Lung (tissue), 11 donors: ENCODE measurements at regions not wholly inside any gene's neighbourhood (a gene's known extent, or its start where the extent isn't known, plus 50 kb on each side); places are given as distances from the start of the nearest gene placed in this dataset.

Experiments used
- ATAC-seq: fragments of 200-7000 bp; cut with Tn5 transposase; one replicate; pipeline ENCODE4 v1.9.1; 2020; ENCODE audit warnings: moderate number of reproducible peaks; ENCODE audit not compliant: insufficient read depth, low FRiP score
- DNase-seq, 3 donors: peaks; one replicate each; pipeline ENCODE4 v3.0.0-alpha.2; 2013 to 2017
- H3K27ac ChIP-seq, 2 donors: one replicate each; pipeline ENCODE4 v1.5.1; 2013; ENCODE audit warnings: mild to moderate bottlenecking in 2 of 2, moderate library complexity in 2 of 2, control low read depth in 1 of 2, inconsistent platforms in 1 of 2, low read depth in 1 of 2, low read length in 1 of 2
- H3K27me3 ChIP-seq, 3 donors: one replicate each; pipeline ENCODE4 v1.5.1; 2013; ENCODE audit warnings: low read length in 2 of 3; ENCODE audit not compliant: control insufficient read depth in 3 of 3, insufficient read depth in 3 of 3
- H3K36me3 ChIP-seq, 4 donors: one replicate each; pipeline ENCODE4 v1.5.1; 2013; ENCODE audit warnings: low read length in 4 of 4, mild to moderate bottlenecking in 1 of 4, moderate library complexity in 1 of 4; ENCODE audit not compliant: control insufficient read depth in 4 of 4, insufficient read depth in 4 of 4
- H3K4me1 ChIP-seq, 5 donors: one replicate each; pipeline ENCODE4 v1.5.1; 2013; ENCODE audit warnings: low read length in 5 of 5, mild to moderate bottlenecking in 2 of 5, moderate library complexity in 1 of 5; ENCODE audit not compliant: control insufficient read depth in 5 of 5, insufficient read depth in 5 of 5
- H3K4me3 ChIP-seq: one replicate; pipeline ENCODE4 v1.5.1; 2013; ENCODE audit warnings: mild to moderate bottlenecking, control low read depth, moderate library complexity
- H3K9ac ChIP-seq, 2 donors: one replicate each; pipeline ENCODE4 v1.5.1; 2013; ENCODE audit warnings: low read length in 2 of 2, control low read depth in 1 of 2; ENCODE audit not compliant: insufficient read depth in 1 of 2
- H3K9me3 ChIP-seq, 4 donors: one replicate each; pipeline ENCODE4 v1.5.1; 2013; ENCODE audit warnings: low read length in 3 of 4, mild to moderate bottlenecking in 1 of 4, moderate library complexity in 1 of 4; ENCODE audit not compliant: control insufficient read depth in 4 of 4, insufficient read depth in 3 of 4
- CTCF ChIP-seq: IDR thresholded peaks from 2 replicates; pipeline ENCODE4 v1.5.1; 2012; ENCODE audit warnings: mild to moderate bottlenecking; ENCODE audit errors: control extremely low read depth, extremely low read depth
- whole genome bisulfite sequencing, 2 donors: extraction: QIAGEN DNeasy Blood & Tissue Kit; methylation state at CpG; one replicate each; pipeline ENCODE4 v1.1.7; 2013; 5-methylcytosine and 5-hydroxymethylcytosine counted together
- donor health status: control.
- donor health status: control.
- donor health status: Bipolar disorder and iron deficiency.
- donor health status: healthy.
- donor health status: DM: yes; HTN: yes; CAD: no.

GRCh38 chr2:239601880-239602279 lies 201.1 kb upstream of the HDAC4 start:
- no peak for TF ChIP-seq CTCF
- H3K9me3 ChIP-seq = peaks cover 0 to 6% (median 0%) of the 10 kb centered on the region in 4 donors
- no peak overlapping the region for H3K27ac ChIP-seq
- H3K36me3 ChIP-seq = no peaks in the 10 kb centered on the region
- no peaks in the 10 kb centered on the region for H3K27me3 ChIP-seq
- H3K9ac ChIP-seq = no peak overlapping the region
- DNase-seq = no peak
- 89 to 96% methylated on average over 7 of the region's 7 CpGs for WGBS, 2 donors
- H3K4me1 ChIP-seq = peaks cover 0 to 10% (median 0%) of the 10 kb centered on the region in 5 donors
- no peak for ATAC-seq
- H3K4me3 ChIP-seq = no peak overlapping the region

- 82 to 84% methylated on average over 15 of the region's 15 CpGs for WGBS, 2 donors
- H3K9me3 ChIP-seq = peaks cover 0 to 6% (median 0%) of the 10 kb centered on the region in 4 donors
- TF ChIP-seq CTCF = no peak
- no peaks in the 10 kb centered on the region for H3K27me3 ChIP-seq
- no peak overlapping the region for H3K27ac ChIP-seq
- no peak overlapping the region for H3K9ac ChIP-seq
- H3K4me1 ChIP-seq = peaks cover 0 to 10% (median 0%) of the 10 kb centered on the region in 5 donors
- DNase-seq (peak in 1 of 3 donors; percentile 10), ATAC-seq (no peak)
- H3K36me3 ChIP-seq = no peaks in the 10 kb centered on the region
- H3K4me3 ChIP-seq = no peak overlapping the region
Observed at GRCh38 chr2:239601201-239601851, 200.5 kb upstream of the HDAC4 start.

GRCh38 chr2:239600650-239601049 lies 199.8 kb upstream of the HDAC4 start:
- no peak for ATAC-seq
- H3K27me3 ChIP-seq = no peaks in the 10 kb centered on the region
- peak in 1 of 3 donors; percentile 9 for DNase-seq
- no peak overlapping the region for H3K27ac ChIP-seq
- H3K9me3 ChIP-seq = peaks cover 0 to 8% (median 0%) of the 10 kb centered on the region in 4 donors
- peaks cover 0 to 5% (median 0%) of the 10 kb centered on the region in 5 donors for H3K4me1 ChIP-seq
- H3K9ac ChIP-seq = no peak overlapping the region
- H3K4me3 ChIP-seq = no peak overlapping the region
- WGBS, 2 donors = 72 to 76% methylated on average over 5 of the region's 5 CpGs
- TF ChIP-seq CTCF = no peak
- no peaks in the 10 kb centered on the region for H3K36me3 ChIP-seq
